Psoas muscle (tissue), 7 donors: ENCODE measurements at regions not wholly inside any gene's neighbourhood (a gene's known extent, or its start where the extent isn't known, plus 50 kb on each side); places are given as distances from the start of the nearest gene placed in this dataset.

Experiments
- ATAC-seq, 4 donors: fragments of 200-7000 bp; cut with Tn5 transposase; one replicate each; pipeline ENCODE4 v1.9.1; 2020; ENCODE audit warnings: moderate library complexity in 3 of 4, mild to moderate bottlenecking in 2 of 4
- DNase-seq, 2 donors: peaks; one replicate each; pipeline ENCODE4 v3.0.0-alpha.2; 2020
- H3K27ac ChIP-seq: fragments of 200-600 bp; one replicate; pipeline ENCODE4 v1.8.0; 2022
- H3K27me3 ChIP-seq, 3 donors: fragments of 200-600 bp in 1 of 3; one replicate each; pipeline versions ENCODE4 v1.6.1 to v1.8.0; 2013 to 2022; ENCODE audit warnings: low read length in 2 of 3, mild to moderate bottlenecking in 2 of 3, moderate library complexity in 1 of 3; ENCODE audit not compliant: insufficient read depth in 3 of 3
- H3K36me3 ChIP-seq, 2 donors: fragments of 200-600 bp in 1 of 2; one replicate each; pipeline versions ENCODE4 v1.6.1 to v1.8.0; 2013 to 2022; ENCODE audit warnings: low read depth in 1 of 2, mild to moderate bottlenecking in 1 of 2, moderate library complexity in 1 of 2; ENCODE audit not compliant: insufficient read depth in 1 of 2
- H3K4me1 ChIP-seq: fragments of 200-600 bp; one replicate; pipeline ENCODE4 v1.8.0; 2022
- H3K4me3 ChIP-seq: fragments of 200-600 bp; one replicate; pipeline ENCODE4 v1.8.0; 2022; ENCODE audit warnings: mild to moderate bottlenecking
- H3K9me3 ChIP-seq: fragments of 200-600 bp; one replicate; pipeline ENCODE4 v1.8.0; 2022
- CTCF ChIP-seq: fragments of 200-600 bp; IDR thresholded peaks from one replicate; pipeline ENCODE4 v1.8.0; 2022; ENCODE audit warnings: antibody characterized with exemption
- WGBS, 3 donors: extraction: QIAGEN DNeasy Blood & Tissue Kit; methylation state at CpG; one replicate each; pipeline versions ENCODE4 v1.1.6 to v1.1.7; 2013; 5-methylcytosine and 5-hydroxymethylcytosine counted together
- intact Hi-C, 2 donors: fragments of 100-400 bp; cut with DNase I; formaldehyde crosslinking; loops; one replicate each; pipeline versions ENCODE4 v1.11.0 to v1.14.2; 2022
- donor health status: healthy with polysubstance abuse.
- donor health status: DM: no; HTN: no; CAD: no; lungs with moderate emphysema.
- donor health status: Bipolar disorder and iron deficiency.
- donor health status: healthy.
- donor health status: DM: yes; HTN: yes; CAD: no.
- donor health status: DM: no; HTN: no; CAD: no.
- donor health status: DM: yes; HTN: yes; CAD: no.

- H3K9me3 ChIP-seq = no peaks in the 10 kb centered on the region
- ATAC-seq = no peak
- 90 to 92% (median 91%) methylated on average over 3 of the region's 3 CpGs for WGBS, 3 donors
- no peak overlapping the region for H3K4me3 ChIP-seq
- TF ChIP-seq CTCF = no peak
- H3K4me1 ChIP-seq = no peaks in the 10 kb centered on the region
- no peaks in the 10 kb centered on the region for H3K27me3 ChIP-seq
- H3K27ac ChIP-seq = no peak overlapping the region
- no peaks in the 10 kb centered on the region for H3K36me3 ChIP-seq
- no peak for DNase-seq
- intact Hi-C loops = no loop called here
Measured at GRCh38 chr5:125750147-125750860, 672.9 kb upstream of the GRAMD2B start.

- Histone ChIP-seq H3K4me1 (no peaks in the 10 kb centered on the region), H3K4me3 (no peak overlapping the region), H3K27ac (no peak overlapping the region), H3K9me3 (no peaks in the 10 kb centered on the region), H3K27me3 (no peaks in the 10 kb centered on the region), H3K36me3 (no peaks in the 10 kb centered on the region)
- intact Hi-C loops = no loop called here
- DNase-seq (no peak), ATAC-seq (no peak)
- TF ChIP-seq CTCF = no peak
Measured at GRCh38 chr5:125750861-125751186, 672.4 kb upstream of the GRAMD2B start.

GRCh38 chr5:125756456-125756855 is 666.8 kb upstream of the GRAMD2B start:
- WGBS, 3 donors = 37 to 94% (median 90%) methylated on average over 2 of the region's 2 CpGs
- H3K27ac ChIP-seq = no peak overlapping the region

GRCh38 chr5:125766706-125767105 is 656.5 kb upstream of the GRAMD2B start:
- Histone ChIP-seq H3K36me3 (no peaks in the 10 kb centered on the region), H3K9me3 (peaks cover 3% of the 10 kb centered on the region), H3K27ac (no peak overlapping the region), H3K4me3 (no peak overlapping the region), H3K4me1 (no peaks in the 10 kb centered on the region), H3K27me3 (no peaks in the 10 kb centered on the region)
- 81 to 93% (median 90%) methylated on average over 1 of the region's 1 CpG for WGBS, 3 donors
- DNase-seq (no peak), ATAC-seq (no peak)
- intact Hi-C loops = no loop called here
- TF ChIP-seq CTCF = no peak

More at GRCh38 chr5:125756456-125756855, 666.8 kb upstream of the GRAMD2B start:
- no peak for TF ChIP-seq CTCF
- intact Hi-C loops = no loop called here
- no peaks in the 10 kb centered on the region for H3K36me3 ChIP-seq
- no peaks in the 10 kb centered on the region for H3K4me1 ChIP-seq
- DNase-seq = no peak
- no peak for ATAC-seq
- no peaks in the 10 kb centered on the region for H3K9me3 ChIP-seq
- H3K4me3 ChIP-seq = no peak overlapping the region
- no peaks in the 10 kb centered on the region for H3K27me3 ChIP-seq

- no peaks in the 10 kb centered on the region for H3K4me1 ChIP-seq
- ATAC-seq (no peak), DNase-seq (no peak)
- H3K36me3 ChIP-seq = no peaks in the 10 kb centered on the region
- H3K27ac ChIP-seq = no peak overlapping the region
- no peaks in the 10 kb centered on the region for H3K9me3 ChIP-seq
- no peaks in the 10 kb centered on the region for H3K27me3 ChIP-seq
- no peak overlapping the region for H3K4me3 ChIP-seq
- intact Hi-C loops = no loop called here
- 95 to 100% (median 97%) methylated on average over 1 of the region's 1 CpG for WGBS, 3 donors
- no peak for TF ChIP-seq CTCF
Measured at GRCh38 chr5:125775896-125776295, 647.3 kb upstream of the GRAMD2B start.
